OCI-LY3 (cell line): ENCODE measurements at regions not wholly inside any gene's neighbourhood (a gene's known extent, or its start where the extent isn't known, plus 50 kb on each side); places are given as distances from the start of the nearest gene placed in this dataset.

ENCODE experiments used
- CTCF ChIP-seq: fragments of 200-600, 300-600 bp; sonication (generic); IDR thresholded peaks from 2 replicates; pipeline ENCODE4 v1.5.1; 2014; ENCODE audit warnings: antibody characterized with exemption, low read length, low read depth
- EZH2phosphoT487 ChIP-seq: fragments of 200-600 bp; shearing (Covaris generic); IDR thresholded peaks from 2 replicates; pipeline ENCODE4 v1.6.1; 2018; ENCODE audit warnings: antibody characterized with exemption, mixed run types, low read depth

DNA sequence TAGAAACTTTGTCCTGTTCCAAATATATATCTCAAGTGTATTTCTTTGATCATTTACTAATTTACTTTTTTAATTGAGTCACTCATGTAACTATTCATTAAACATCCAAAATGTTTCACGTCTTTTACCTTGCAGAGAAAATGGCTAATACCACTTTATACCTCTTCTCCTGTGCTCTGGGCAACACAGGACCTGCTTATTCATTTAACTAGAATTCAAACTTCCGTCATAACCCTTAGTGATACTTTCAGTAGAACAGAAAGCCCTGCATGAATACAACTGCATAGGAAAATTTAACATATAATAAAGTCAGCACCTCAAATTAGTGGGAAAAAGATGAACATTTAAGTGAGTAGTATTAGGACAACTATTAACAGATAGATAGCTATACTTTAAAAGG is 205.2 kb downstream of the MREG start:
- no peak for TF ChIP-seq CTCF
- TF ChIP-seq EZH2phosphoT487: no peak
